ENCODE measurements at regions not wholly inside any gene's neighbourhood (a gene's known extent, or its start where the extent isn't known, plus 50 kb on each side); places are given as distances from the start of the nearest gene placed in this dataset.

DNA sequence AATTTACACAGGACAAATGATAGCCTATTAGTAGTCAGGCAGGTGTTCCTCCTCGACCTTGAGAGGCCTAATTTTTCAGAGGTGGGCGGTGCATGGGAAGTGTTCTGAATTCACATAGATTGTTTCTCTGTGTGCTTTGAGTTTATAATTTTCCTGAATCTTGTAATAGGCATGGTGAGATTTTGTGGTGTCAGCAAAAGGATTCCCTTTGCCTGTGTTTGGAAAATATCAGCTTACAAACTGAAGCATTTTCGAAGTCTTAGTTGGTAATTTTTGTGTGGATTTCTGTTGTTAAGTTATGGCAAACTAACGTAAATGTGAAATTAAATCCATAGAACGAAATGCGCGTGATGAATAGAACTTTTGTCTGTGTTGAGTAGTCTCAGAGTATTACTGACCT, 194.0 kb upstream of the RBMS1 start:
- FAIRE-seq: no peak
- no peak overlapping the region for H3K4me2 ChIP-seq (ENCODE audit: low read length)
- no peaks in the 10 kb centered on the region for H3K79me2 ChIP-seq (ENCODE audit: insufficient read depth, low read length)
- no peak overlapping the region for H2AFZ ChIP-seq (ENCODE audit: low read depth, low read length)
- H3K9ac ChIP-seq (ENCODE audit: low read length): no peak overlapping the region
- H3K4me1 ChIP-seq (ENCODE audit: insufficient read depth, low read length): no peaks in the 10 kb centered on the region
- Mint-ChIP-seq H3K36me3 (ENCODE audit: low read depth, unreplicated experiment) (no peaks in the 10 kb centered on the region), H3K4me1 (ENCODE audit: low read depth, unreplicated experiment) (no peaks in the 10 kb centered on the region), H3K9me3 (ENCODE audit: unreplicated experiment) (peaks cover 4% of the 10 kb centered on the region), H3K27ac (ENCODE audit: unreplicated experiment) (no peak overlapping the region), H3K4me3 (ENCODE audit: unreplicated experiment) (no peak overlapping the region), H3K27me3 (ENCODE audit: low read depth, unreplicated experiment) (no peaks in the 10 kb centered on the region)
- no peak for DNase-seq (ENCODE audit: low read depth)
- no peaks in the 10 kb centered on the region for H3K36me3 ChIP-seq (ENCODE audit: insufficient read depth, low read length)
- H3K9me3 ChIP-seq (ENCODE audit: insufficient read depth, low read depth, low read length): no peaks in the 10 kb centered on the region
- H4K20me1 ChIP-seq (ENCODE audit: insufficient read depth, low read length): no peaks in the 10 kb centered on the region
- H3K27ac ChIP-seq (ENCODE audit: low read depth, low read length): no peak overlapping the region
- no peak for TF ChIP-seq CTCF (IDR thresholded peaks at IDR 0.05; ENCODE audit: insufficient read depth, low read depth, low read length)
- TF ChIP-seq EZH2 (IDR thresholded peaks at IDR 0.05; ENCODE audit: insufficient read depth, low read length): no peak
- H3K4me3 ChIP-seq (ENCODE audit: insufficient read depth, low read depth, low read length): no peak overlapping the region
- no peaks in the 10 kb centered on the region for H3K27me3 ChIP-seq (ENCODE audit: insufficient read depth, low read length)

DNA sequence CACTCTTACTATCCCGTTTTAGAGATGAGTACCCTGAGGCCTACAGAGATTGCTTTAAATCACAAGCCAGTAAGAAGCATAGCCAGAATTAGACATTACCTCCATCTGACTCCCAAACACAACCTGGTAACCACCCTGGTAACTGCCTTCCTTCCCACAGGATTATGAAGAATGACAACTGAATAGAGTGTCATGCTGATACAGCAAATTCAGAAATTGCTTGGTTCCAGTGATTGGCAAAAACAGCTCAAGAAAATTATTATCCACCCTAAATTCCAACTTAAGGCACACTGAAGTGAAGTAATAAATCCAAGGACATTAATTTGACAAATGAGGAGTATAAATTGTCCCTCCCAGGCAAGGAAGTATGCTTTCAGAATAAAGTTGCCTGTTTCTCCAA, 195.8 kb upstream of the RBMS1 start:
- no peaks in the 10 kb centered on the region for H3K9me3 ChIP-seq (ENCODE audit: insufficient read depth, low read depth, low read length)
- no peak overlapping the region for H3K4me3 ChIP-seq (ENCODE audit: insufficient read depth, low read depth, low read length)
- H3K27ac ChIP-seq (ENCODE audit: low read depth, low read length): no peak overlapping the region
- H3K36me3 ChIP-seq (ENCODE audit: insufficient read depth, low read length): no peaks in the 10 kb centered on the region
- Mint-ChIP-seq H3K4me1 (ENCODE audit: low read depth, unreplicated experiment) (no peaks in the 10 kb centered on the region), H3K27me3 (ENCODE audit: low read depth, unreplicated experiment) (no peaks in the 10 kb centered on the region), H3K9me3 (ENCODE audit: unreplicated experiment) (no peaks in the 10 kb centered on the region), H3K4me3 (ENCODE audit: unreplicated experiment) (no peak overlapping the region), H3K36me3 (ENCODE audit: low read depth, unreplicated experiment) (no peaks in the 10 kb centered on the region), H3K27ac (ENCODE audit: unreplicated experiment) (no peak overlapping the region)
- no peak overlapping the region for H3K4me2 ChIP-seq (ENCODE audit: low read length)
- H3K9ac ChIP-seq (ENCODE audit: low read length): no peak overlapping the region
- TF ChIP-seq EZH2 (IDR thresholded peaks at IDR 0.05; ENCODE audit: insufficient read depth, low read length): no peak
- TF ChIP-seq CTCF (IDR thresholded peaks at IDR 0.05; ENCODE audit: insufficient read depth, low read depth, low read length): no peak
- DNase-seq (ENCODE audit: low read depth) (no peak), FAIRE-seq (no peak)
- no peaks in the 10 kb centered on the region for H3K27me3 ChIP-seq (ENCODE audit: insufficient read depth, low read length)
- no peaks in the 10 kb centered on the region for H3K79me2 ChIP-seq (ENCODE audit: insufficient read depth, low read length)
- H2AFZ ChIP-seq (ENCODE audit: low read depth, low read length): no peak overlapping the region
- H4K20me1 ChIP-seq (ENCODE audit: insufficient read depth, low read length): no peaks in the 10 kb centered on the region
- no peaks in the 10 kb centered on the region for H3K4me1 ChIP-seq (ENCODE audit: insufficient read depth, low read length)

- Histone ChIP-seq H3K9ac (ENCODE audit: low read length) (no peak overlapping the region), H2AFZ (ENCODE audit: low read depth, low read length) (no peak overlapping the region), H3K79me2 (ENCODE audit: insufficient read depth, low read length) (no peaks in the 10 kb centered on the region), H3K4me1 (ENCODE audit: insufficient read depth, low read length) (no peaks in the 10 kb centered on the region), H3K4me3 (ENCODE audit: insufficient read depth, low read depth, low read length) (no peak overlapping the region), H3K36me3 (ENCODE audit: insufficient read depth, low read length) (no peaks in the 10 kb centered on the region), H3K27me3 (ENCODE audit: insufficient read depth, low read length) (no peaks in the 10 kb centered on the region), H3K4me2 (ENCODE audit: low read length) (no peak overlapping the region), H3K27ac (ENCODE audit: low read depth, low read length) (no peak overlapping the region), H3K9me3 (ENCODE audit: insufficient read depth, low read depth, low read length) (no peaks in the 10 kb centered on the region), H4K20me1 (ENCODE audit: insufficient read depth, low read length) (no peaks in the 10 kb centered on the region)
- H3K36me3 Mint-ChIP-seq (ENCODE audit: low read depth, unreplicated experiment): no peaks in the 10 kb centered on the region
- H3K9me3 Mint-ChIP-seq (ENCODE audit: unreplicated experiment): no peaks in the 10 kb centered on the region
- DNase-seq (ENCODE audit: low read depth): no peak
- no peak overlapping the region for H3K27ac Mint-ChIP-seq (ENCODE audit: unreplicated experiment)
- H3K27me3 Mint-ChIP-seq (ENCODE audit: low read depth, unreplicated experiment): no peaks in the 10 kb centered on the region
- TF ChIP-seq EZH2 (IDR thresholded peaks at IDR 0.05; ENCODE audit: insufficient read depth, low read length) (no peak), CTCF (IDR thresholded peaks at IDR 0.05; ENCODE audit: insufficient read depth, low read depth, low read length) (no peak)
- no peak overlapping the region for H3K4me3 Mint-ChIP-seq (ENCODE audit: unreplicated experiment)
- FAIRE-seq: no peak
- H3K4me1 Mint-ChIP-seq (ENCODE audit: low read depth, unreplicated experiment): no peaks in the 10 kb centered on the region
Measured at GRCh38 chr2:160694221-160694620, 200.6 kb upstream of the RBMS1 start.

Data from astrocyte (in vitro differentiated cells and primary cell).